ENCODE measurements at regions not wholly inside any gene's neighbourhood (a gene's known extent, or its start where the extent isn't known, plus 50 kb on each side); places are given as distances from the start of the nearest gene placed in this dataset.

DNA sequence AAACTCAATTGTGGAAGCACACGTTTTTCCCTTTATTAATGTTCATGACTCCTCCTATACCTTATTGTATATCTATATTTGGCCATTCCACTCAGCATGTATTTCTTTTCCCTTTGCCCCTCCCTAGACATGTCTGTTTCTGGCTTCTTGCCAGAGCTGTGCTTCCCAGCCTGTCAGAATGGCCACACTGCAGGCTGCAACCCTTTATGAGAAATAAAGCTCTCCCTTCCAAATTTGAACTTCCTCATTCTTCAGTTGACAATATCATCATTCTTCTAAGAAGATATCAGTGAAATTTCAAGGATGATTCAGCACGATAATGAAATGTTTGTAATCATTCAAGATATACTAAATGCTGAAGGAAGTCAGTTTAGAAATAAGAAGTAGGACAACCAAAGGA is 107.6 kb upstream of the PRSS3 start:
- TF ChIP-seq, protein P1, sequence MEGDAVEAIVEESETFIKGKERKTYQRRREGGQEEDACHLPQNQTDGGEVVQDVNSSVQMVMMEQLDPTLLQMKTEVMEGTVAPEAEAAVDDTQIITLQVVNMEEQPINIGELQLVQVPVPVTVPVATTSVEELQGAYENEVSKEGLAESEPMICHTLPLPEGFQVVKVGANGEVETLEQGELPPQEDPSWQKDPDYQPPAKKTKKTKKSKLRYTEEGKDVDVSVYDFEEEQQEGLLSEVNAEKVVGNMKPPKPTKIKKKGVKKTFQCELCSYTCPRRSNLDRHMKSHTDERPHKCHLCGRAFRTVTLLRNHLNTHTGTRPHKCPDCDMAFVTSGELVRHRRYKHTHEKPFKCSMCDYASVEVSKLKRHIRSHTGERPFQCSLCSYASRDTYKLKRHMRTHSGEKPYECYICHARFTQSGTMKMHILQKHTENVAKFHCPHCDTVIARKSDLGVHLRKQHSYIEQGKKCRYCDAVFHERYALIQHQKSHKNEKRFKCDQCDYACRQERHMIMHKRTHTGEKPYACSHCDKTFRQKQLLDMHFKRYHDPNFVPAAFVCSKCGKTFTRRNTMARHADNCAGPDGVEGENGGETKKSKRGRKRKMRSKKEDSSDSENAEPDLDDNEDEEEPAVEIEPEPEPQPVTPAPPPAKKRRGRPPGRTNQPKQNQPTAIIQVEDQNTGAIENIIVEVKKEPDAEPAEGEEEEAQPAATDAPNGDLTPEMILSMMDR (IDR thresholded peaks at IDR 0.05): no peak
- TF ChIP-seq POLR2A (IDR thresholded peaks at IDR 0.05) (no peak), POLR2AphosphoS5 (IDR thresholded peaks at IDR 0.05) (no peak), EP300 (IDR thresholded peaks at IDR 0.05) (no peak)

All from upper lobe of left lung (tissue), 4 donors.